GM19467 (cell line): ENCODE measurements at regions not wholly inside any gene's neighbourhood (a gene's known extent, or its start where the extent isn't known, plus 50 kb on each side); places are given as distances from the start of the nearest gene placed in this dataset.
"Not testable (repeated sequence)": the region's sequence is repeated elsewhere in the genome, so short reads cannot be mapped to it uniquely, and the experiment has no call there.

ENCODE experiments used
- ATAC-seq: cut with Tn5 transposase; IDR thresholded peaks from one replicate; pipeline ENCODE4 v1.9.1; 2021; ENCODE audit warnings: mild to moderate bottlenecking, moderate library complexity; ENCODE audit not compliant: unreplicated experiment

DNA sequence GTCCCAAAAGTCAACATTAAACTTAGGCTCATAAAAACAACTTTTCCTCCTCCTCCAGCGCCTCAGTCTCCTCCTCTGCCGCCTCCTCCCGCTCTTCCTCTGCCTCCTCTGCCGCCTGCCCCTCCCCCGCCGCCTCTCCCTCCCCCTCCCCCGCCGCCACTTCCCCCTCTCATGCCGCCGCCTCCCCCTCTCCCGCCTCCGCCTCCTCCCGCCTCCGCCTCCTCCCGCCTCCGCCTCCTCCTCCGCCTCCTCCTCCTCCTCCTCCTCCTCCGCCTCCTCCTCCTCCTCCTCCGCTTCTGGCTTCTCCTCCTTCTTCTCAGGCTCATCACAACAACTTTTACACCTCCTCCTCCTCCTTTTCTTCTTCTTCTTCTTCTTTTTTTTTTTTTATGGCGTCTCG, 599.9 kb downstream of the TMEM182 start:
- ATAC-seq: no peak

GRCh38 chr2:103363639-103364038, 601.8 kb downstream of the TMEM182 start:
- ATAC-seq: no peak

DNA sequence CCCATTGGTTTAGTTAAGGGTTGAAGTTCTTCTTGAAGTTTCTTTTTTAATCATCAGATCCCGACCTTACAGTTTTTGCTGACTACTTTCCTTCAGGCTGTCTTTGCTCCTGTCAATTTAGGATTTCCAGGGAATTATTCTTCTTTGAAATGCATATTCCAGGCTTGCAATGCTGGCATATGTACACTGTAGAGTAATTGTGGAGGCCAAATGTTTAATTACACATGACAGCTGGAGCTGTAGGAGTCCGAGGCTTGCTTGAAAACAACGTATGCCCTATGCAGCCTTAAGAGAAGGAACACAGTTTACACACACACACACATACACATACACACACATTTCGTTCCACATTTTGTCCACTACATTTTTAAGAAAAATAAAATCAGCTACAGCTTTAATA, 602.3 kb downstream of the TMEM182 start:
- no peak for ATAC-seq

DNA sequence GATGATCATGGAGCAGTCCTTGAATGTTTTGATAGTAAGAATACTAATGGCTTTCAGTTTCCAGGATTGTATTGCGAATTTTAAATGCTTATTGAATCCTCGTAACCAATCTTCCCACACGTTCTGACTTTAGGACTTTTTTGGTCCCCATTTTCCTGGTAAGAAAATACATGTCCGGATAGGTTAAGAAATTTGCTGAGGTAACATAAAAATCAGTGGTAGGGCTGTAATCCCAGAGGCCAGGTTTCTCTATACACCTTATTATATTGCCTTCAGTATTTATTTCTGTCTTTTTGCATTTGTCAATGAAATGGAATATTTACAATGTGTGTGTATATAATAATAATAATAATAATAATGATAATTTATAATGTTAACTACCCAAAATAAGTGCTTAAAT, 603.2 kb downstream of the TMEM182 start:
- ATAC-seq: no peak

DNA sequence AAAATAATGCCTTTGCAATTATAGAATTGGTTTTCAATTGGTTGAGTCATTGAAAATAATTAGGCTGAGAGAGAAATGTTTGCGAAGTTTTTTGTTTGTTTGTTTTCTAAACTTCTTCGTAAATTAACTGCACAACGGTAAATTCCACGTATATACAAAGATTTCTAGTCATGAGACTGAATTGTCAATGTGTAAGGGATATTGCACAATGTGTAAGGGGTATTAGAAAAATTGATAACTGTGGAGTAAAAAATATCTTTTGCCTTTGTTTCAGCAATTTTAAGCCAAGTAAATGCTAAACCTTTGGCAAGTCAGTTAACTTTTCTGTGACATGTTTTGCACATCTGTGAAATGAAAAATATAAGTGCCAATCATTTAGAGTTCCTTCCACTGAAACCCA, 606.0 kb downstream of the TMEM182 start:
- no peak for ATAC-seq

- no peak for ATAC-seq
Measured at GRCh38 chr2:103383541-103383940, 621.7 kb downstream of the TMEM182 start.

- no peak for ATAC-seq
Measured at GRCh38 chr2:103386872-103387271, 625.0 kb downstream of the TMEM182 start.

- ATAC-seq: no peak
Measured at GRCh38 chr2:103387888-103388287, 626.1 kb downstream of the TMEM182 start.

GRCh38 chr2:103396152-103396551, 634.3 kb downstream of the TMEM182 start:
- no peak for ATAC-seq

DNA sequence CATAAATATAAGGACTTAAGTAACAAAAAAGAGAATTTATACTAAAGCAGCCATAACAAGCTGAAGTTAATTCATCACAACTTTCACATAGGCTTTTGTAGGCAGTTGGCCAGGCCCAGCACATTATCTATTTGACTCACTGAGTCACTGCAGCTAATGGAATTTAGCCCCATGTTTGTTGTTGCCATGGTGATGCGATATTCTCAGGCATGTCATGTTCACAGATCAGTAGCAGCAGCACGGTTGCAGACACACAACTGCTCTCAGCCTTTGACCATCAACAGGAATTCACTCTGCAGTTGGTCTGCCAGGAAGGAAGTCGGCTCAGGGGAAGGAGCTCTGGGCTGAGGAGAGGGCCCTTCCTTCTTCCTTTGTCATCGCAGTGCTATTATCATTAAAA, 639.8 kb downstream of the TMEM182 start:
- ATAC-seq: no peak

GRCh38 chr2:103402336-103402735, 640.5 kb downstream of the TMEM182 start:
- no peak for ATAC-seq

- no peak for ATAC-seq
Measured at GRCh38 chr2:103402944-103403343, 641.1 kb downstream of the TMEM182 start.

DNA sequence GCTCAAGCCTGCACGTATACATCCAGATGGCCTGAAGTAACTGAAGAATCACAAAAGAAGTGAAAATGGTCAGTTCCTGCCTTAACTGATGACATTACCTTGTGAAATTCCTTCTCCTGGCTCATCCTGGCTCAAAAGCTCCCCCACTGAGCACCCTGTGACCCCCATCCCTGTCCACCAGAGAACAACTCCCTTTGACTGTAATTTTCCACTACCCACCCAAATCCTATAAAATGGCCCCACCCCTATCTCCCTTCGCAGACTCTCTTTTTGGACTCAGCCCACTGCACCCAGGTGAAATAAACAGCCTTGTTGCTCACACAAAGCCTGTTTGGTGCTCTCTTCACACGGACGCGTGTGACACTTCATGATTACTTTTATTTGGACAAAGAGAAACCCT, 641.6 kb downstream of the TMEM182 start:
- ATAC-seq: not testable (repeated sequence)

DNA sequence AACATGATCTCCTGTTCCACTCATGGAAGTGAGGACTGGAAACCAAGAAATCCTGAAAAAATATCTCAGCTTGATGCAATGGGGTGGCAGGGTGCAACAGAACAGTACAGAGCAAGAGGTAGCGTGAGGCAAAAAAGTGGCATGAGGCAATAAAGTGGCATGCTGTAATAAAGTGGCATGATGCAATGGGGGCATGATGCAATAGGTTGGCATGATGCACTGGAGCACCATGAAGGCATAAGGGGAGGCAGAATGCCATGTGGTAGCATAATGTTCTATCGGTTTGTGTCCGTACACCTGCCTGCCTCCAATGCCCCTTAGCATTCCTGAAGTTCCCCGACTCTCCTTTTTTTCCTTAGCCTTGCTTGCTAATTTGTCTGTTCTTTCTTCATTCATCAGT, 648.4 kb downstream of the TMEM182 start:
- no peak for ATAC-seq

DNA sequence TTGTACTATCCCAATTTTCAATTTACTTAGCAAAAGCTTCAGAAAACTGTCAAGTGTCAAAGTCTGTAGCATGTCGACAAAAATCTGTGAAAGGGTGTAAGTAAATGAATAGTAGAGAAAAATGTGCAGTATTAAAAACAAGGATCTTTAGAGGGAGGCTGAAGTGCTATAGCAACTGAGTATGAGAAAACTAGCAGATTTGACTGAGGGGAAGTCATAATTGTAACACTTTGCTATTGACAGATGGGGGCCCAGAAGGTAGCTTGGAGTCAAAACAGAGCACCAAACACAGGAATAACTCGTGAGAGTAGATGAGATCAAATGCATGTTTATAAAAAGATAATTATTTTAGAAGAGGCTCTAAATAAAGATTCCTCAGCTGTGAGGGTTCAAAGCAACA, 657.7 kb downstream of the TMEM182 start:
- ATAC-seq: no peak

GRCh38 chr2:103423100-103423499, 661.3 kb downstream of the TMEM182 start:
- no peak for ATAC-seq

DNA sequence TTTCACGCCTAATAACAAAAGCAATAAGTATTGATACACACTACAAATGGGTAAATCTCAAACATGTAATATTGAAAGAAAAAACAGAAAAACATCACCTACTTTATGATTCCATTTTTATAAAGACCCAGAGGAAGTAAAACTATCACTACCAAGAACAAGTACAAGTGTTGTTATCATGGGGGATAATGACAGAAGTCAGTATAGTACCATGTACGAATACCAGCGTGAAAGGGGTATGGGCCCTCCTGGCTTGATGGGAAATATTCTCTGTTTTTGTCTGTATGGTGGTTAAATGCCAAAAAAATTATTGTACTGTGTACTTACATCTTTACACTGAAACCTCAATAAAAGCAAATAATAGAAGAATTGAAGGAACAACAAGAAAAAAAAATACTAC, 665.7 kb downstream of the TMEM182 start:
- ATAC-seq: no peak

- ATAC-seq: no peak
Measured at GRCh38 chr2:103430191-103430590, 668.4 kb downstream of the TMEM182 start.

DNA sequence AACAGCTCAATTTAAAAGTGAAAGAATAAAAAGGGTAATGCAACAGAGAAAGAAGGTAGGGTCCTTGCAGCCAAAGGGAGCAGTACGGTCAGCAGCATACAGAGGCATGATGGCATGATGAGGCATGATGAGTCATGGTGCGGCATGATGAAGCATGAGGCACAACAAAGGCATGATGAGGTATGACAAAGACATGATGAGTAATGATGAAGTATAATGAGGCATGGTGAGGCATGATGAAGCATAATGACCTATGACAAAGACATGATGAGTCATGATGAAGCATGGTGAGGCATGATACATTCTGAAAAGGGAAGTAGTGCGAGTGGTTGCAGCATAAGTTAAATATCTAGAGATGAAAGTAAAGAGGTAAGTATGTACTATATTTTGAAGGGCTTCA, 673.2 kb downstream of the TMEM182 start:
- ATAC-seq: no peak

- ATAC-seq: no peak
Measured at GRCh38 chr2:103437161-103437560, 675.3 kb downstream of the TMEM182 start.

- no peak for ATAC-seq
Measured at GRCh38 chr2:103445347-103445746, 683.5 kb downstream of the TMEM182 start.

GRCh38 chr2:103448495-103448894, 686.7 kb downstream of the TMEM182 start:
- ATAC-seq: no peak

DNA sequence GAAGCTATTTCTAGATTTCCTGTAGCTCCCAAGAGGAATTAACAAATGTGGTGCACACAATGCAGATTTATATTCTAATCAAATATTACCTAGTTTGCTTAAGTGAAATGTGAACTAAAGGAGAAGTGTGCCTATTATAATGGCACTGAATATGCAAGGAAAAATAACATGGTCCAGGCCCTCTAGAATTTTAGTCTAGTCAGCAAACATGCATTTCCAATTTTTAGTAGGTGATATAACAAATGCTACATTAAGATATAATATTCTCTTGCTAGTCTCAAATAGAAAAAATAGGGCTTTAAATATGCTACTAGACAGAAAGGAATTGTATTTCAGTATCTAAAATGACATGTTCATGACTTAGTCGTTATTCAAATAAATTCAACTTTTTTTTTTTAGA, 689.5 kb downstream of the TMEM182 start:
- ATAC-seq: no peak

DNA sequence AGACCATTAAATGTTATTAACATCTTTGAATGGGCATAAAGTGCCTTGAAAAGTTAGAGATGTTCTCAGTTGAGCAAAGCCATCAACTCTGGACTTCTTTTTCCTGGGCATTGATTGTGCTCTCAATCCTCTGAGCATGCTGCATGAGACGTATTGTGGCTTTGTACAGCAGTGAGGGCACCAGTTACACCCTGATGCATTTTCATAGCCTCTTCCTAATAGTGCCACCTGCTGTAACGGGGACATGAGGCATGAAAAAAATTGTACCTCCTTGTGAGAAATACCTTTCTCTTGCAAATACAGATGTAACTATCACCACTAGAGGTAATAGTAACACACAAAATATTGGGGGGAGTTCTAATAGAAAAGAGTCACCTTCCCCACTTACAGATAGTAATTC, 697.5 kb downstream of the TMEM182 start:
- no peak for ATAC-seq
